Trophoblast cell (in vitro differentiated cells and primary cell): ENCODE measurements at regions not wholly inside any gene's neighbourhood (a gene's known extent, or its start where the extent isn't known, plus 50 kb on each side); places are given as distances from the start of the nearest gene placed in this dataset.
A peak's percentile ranks its signal among the peaks of the same experiment; 100 is the strongest.

Source experiments
- DNase-seq, 2 donors: peaks; one replicate each; pipeline ENCODE4 v3.0.0-alpha.2; 2016
- H2AFZ ChIP-seq: 2 replicates; pipeline ENCODE4 v1.6.1; 2013; ENCODE audit warnings: low read length, moderate library complexity, mild to moderate bottlenecking; ENCODE audit not compliant: insufficient read depth, poor library complexity
- H2AK5ac ChIP-seq: 2 replicates; pipeline ENCODE4 v1.6.1; 2013; ENCODE audit warnings: mild to moderate bottlenecking, low read length
- H2BK120ac ChIP-seq: 2 replicates; pipeline ENCODE4 v1.6.1; 2013; ENCODE audit warnings: low read length, mild to moderate bottlenecking, moderate library complexity; ENCODE audit not compliant: insufficient read depth, poor library complexity
- H2BK12ac ChIP-seq: 2 replicates; pipeline ENCODE4 v1.6.1; 2013; ENCODE audit warnings: mild to moderate bottlenecking, low read length, moderate library complexity
- H2BK5ac ChIP-seq: 2 replicates; pipeline ENCODE4 v1.6.1; 2013; ENCODE audit warnings: low read length, low read depth, moderate library complexity, mild to moderate bottlenecking; ENCODE audit not compliant: poor library complexity
- H3K14ac ChIP-seq: 2 replicates; pipeline ENCODE4 v1.6.1; 2013; ENCODE audit warnings: mild to moderate bottlenecking, low read length
- H3K18ac ChIP-seq: 2 replicates; pipeline ENCODE4 v1.6.1; 2013; ENCODE audit warnings: mild to moderate bottlenecking, low read length
- H3K23ac ChIP-seq: 2 replicates; pipeline ENCODE4 v1.6.1; 2013; ENCODE audit warnings: low read length
- H3K27ac ChIP-seq: 2 replicates; pipeline ENCODE4 v1.5.1; 2013; ENCODE audit warnings: low read depth, mild to moderate bottlenecking, inconsistent platforms, low read length, moderate library complexity
- H3K27me3 ChIP-seq: 2 replicates; pipeline ENCODE4 v1.6.1; 2013; ENCODE audit warnings: inconsistent platforms, mild to moderate bottlenecking, low read length, moderate library complexity; ENCODE audit not compliant: insufficient read depth
- H3K36me3 ChIP-seq, 2 experiments: 1 replicate in 1 of 2; 2 replicates in 1 of 2; pipeline ENCODE4 v1.6.1; 2013; ENCODE audit warnings: low read length in 2 of 2, mild to moderate bottlenecking in 2 of 2, moderate library complexity in 1 of 2; ENCODE audit not compliant: insufficient read depth in 2 of 2, control insufficient read depth in 1 of 2
- H3K4ac ChIP-seq: 2 replicates; pipeline ENCODE4 v1.6.1; 2013; ENCODE audit warnings: low read depth, mild to moderate bottlenecking, low read length, moderate library complexity
- H3K4me1 ChIP-seq, 2 experiments: 1 replicate in 1 of 2; 2 replicates in 1 of 2; pipeline ENCODE4 v1.6.1; 2013; ENCODE audit warnings: low read length in 2 of 2, mild to moderate bottlenecking in 2 of 2, moderate library complexity in 1 of 2; ENCODE audit not compliant: insufficient read depth in 2 of 2, control insufficient read depth in 1 of 2
- H3K4me2 ChIP-seq: 2 replicates; pipeline ENCODE4 v1.6.1; 2013; ENCODE audit warnings: inconsistent platforms, mild to moderate bottlenecking, low read length, moderate library complexity
- H3K4me3 ChIP-seq: 2 replicates; pipeline ENCODE4 v1.5.1; 2013; ENCODE audit warnings: mild to moderate bottlenecking, low read depth, low read length, inconsistent platforms
- H3K79me1 ChIP-seq: one replicate; pipeline ENCODE4 v1.6.1; 2013; ENCODE audit warnings: low read length
- H3K79me2 ChIP-seq: 2 replicates; pipeline ENCODE4 v1.6.1; 2013; ENCODE audit warnings: low read length, mild to moderate bottlenecking; ENCODE audit not compliant: control insufficient read depth, insufficient read depth, poor library complexity
- H3K9ac ChIP-seq: 2 replicates; pipeline ENCODE4 v1.6.1; 2013; ENCODE audit warnings: mild to moderate bottlenecking, low read length
- H3K9me3 ChIP-seq: 2 replicates; pipeline ENCODE4 v1.6.1; 2013; ENCODE audit warnings: low read depth, mild to moderate bottlenecking, control low read depth, inconsistent platforms, low read length; ENCODE audit not compliant: insufficient read depth
- H4K12ac ChIP-seq: 2 replicates; pipeline ENCODE4 v1.6.1; 2013; ENCODE audit warnings: low read depth, mild to moderate bottlenecking, low read length, moderate library complexity
- H4K8ac ChIP-seq: 2 replicates; pipeline ENCODE4 v1.6.1; 2013; ENCODE audit warnings: low read depth, mild to moderate bottlenecking, low read length, moderate library complexity
- H4K91ac ChIP-seq: one replicate; pipeline ENCODE4 v1.6.1; 2013; ENCODE audit warnings: low read depth, mild to moderate bottlenecking, low read length, moderate library complexity
- WGBS: extraction: QIAGEN DNeasy Blood & Tissue Kit; methylation state at CpG from one replicate; pipeline ENCODE4 v1.1.7; 2013; ENCODE audit warnings: missing lambda C conversion rate; ENCODE audit not compliant: insufficient read length, insufficient coverage; ENCODE audit errors: extremely low coverage; 5-methylcytosine and 5-hydroxymethylcytosine counted together

- Histone ChIP-seq H4K8ac (no peak overlapping the region), H3K14ac (no peak overlapping the region), H4K12ac (no peak overlapping the region), H3K4ac (no peak overlapping the region), H3K79me2 (no peaks in the 10 kb centered on the region), H3K9ac (no peak overlapping the region), H2AFZ (no peak overlapping the region), H3K27me3 (no peaks in the 10 kb centered on the region), H2BK120ac (no peak overlapping the region), H3K36me3 (no peaks in the 10 kb centered on the region), H2BK5ac (no peak overlapping the region), H3K27ac (no peak overlapping the region), H2AK5ac (no peak overlapping the region), H3K79me1 (no peaks in the 10 kb centered on the region), H3K9me3 (no peaks in the 10 kb centered on the region), H3K23ac (no peak overlapping the region), H4K91ac (peak overlapping the region; percentile 18), H3K4me2 (no peak overlapping the region), H2BK12ac (no peak overlapping the region), H3K4me3 (no peak overlapping the region), H3K4me1 (peaks cover 0 to 2% of the 10 kb centered on the region in 2 experiments), H3K18ac (no peak overlapping the region)
- WGBS: no CpG with 5 or more reads among the region's 5 CpGs
- no peak for DNase-seq
Observed at GRCh38 chr6:113318575-113318917, 538.6 kb upstream of the MARCKS start.

- WGBS: no CpG with 5 or more reads among the region's 2 CpGs
Observed at GRCh38 chr6:113320653-113321052, 536.5 kb upstream of the MARCKS start.

DNA sequence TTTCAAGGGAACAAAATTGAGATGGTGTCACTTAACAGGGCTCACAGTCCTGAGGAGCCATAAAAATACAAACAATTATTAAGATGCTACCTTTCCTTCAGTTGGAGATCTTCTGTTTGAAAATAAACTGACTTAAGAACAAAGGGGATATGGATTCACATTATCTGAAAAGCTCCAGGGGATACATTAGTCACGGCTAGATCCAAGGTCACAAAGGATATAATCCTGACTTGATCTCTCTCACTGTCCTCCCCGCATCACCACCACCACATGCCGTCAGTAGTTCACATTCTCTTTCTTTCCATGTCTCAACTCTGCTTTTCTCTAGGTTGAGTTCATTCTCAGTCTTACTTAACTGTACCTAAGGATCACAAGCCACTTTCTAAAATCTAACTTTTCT is 530.4 kb upstream of the MARCKS start:
- no peak overlapping the region for H4K8ac ChIP-seq
- no peak overlapping the region for H2AK5ac ChIP-seq
- H2BK12ac ChIP-seq: no peak overlapping the region
- WGBS: no CpG with 5 or more reads among the region's 3 CpGs
- no peak overlapping the region for H3K4me2 ChIP-seq
- H3K23ac ChIP-seq: no peak overlapping the region
- peak in 1 of 2 donors; percentile 24 for DNase-seq
- no peak overlapping the region for H3K18ac ChIP-seq
- H2BK120ac ChIP-seq: no peak overlapping the region
- H3K4ac ChIP-seq: no peak overlapping the region
- peaks cover 2% of the 10 kb centered on the region for H3K79me1 ChIP-seq
- no peaks in the 10 kb centered on the region for H3K79me2 ChIP-seq
- H4K12ac ChIP-seq: no peak overlapping the region
- H3K36me3 ChIP-seq: no peaks in the 10 kb centered on the region
- H2AFZ ChIP-seq: no peak overlapping the region
- H3K4me3 ChIP-seq: no peak overlapping the region
- H3K27ac ChIP-seq: no peak overlapping the region
- no peaks in the 10 kb centered on the region for H3K4me1 ChIP-seq
- no peak overlapping the region for H3K9ac ChIP-seq
- no peak overlapping the region for H4K91ac ChIP-seq
- no peaks in the 10 kb centered on the region for H3K27me3 ChIP-seq
- H3K9me3 ChIP-seq: no peaks in the 10 kb centered on the region
- H2BK5ac ChIP-seq: no peak overlapping the region
- no peak overlapping the region for H3K14ac ChIP-seq

More at GRCh38 chr6:113320653-113321052, 536.5 kb upstream of the MARCKS start:
- H4K91ac ChIP-seq: no peak overlapping the region
- no peak for DNase-seq
- H3K9me3 ChIP-seq: no peaks in the 10 kb centered on the region
- H2BK12ac ChIP-seq: no peak overlapping the region
- H3K9ac ChIP-seq: no peak overlapping the region
- H2BK5ac ChIP-seq: no peak overlapping the region
- H2AK5ac ChIP-seq: no peak overlapping the region
- H3K27me3 ChIP-seq: no peaks in the 10 kb centered on the region
- H3K4ac ChIP-seq: no peak overlapping the region
- no peaks in the 10 kb centered on the region for H3K4me1 ChIP-seq
- no peaks in the 10 kb centered on the region for H3K36me3 ChIP-seq
- H3K4me3 ChIP-seq: no peak overlapping the region
- no peak overlapping the region for H3K4me2 ChIP-seq
- H3K23ac ChIP-seq: no peak overlapping the region
- no peaks in the 10 kb centered on the region for H3K79me2 ChIP-seq
- H3K27ac ChIP-seq: no peak overlapping the region
- no peak overlapping the region for H2AFZ ChIP-seq
- H2BK120ac ChIP-seq: no peak overlapping the region
- no peak overlapping the region for H3K18ac ChIP-seq
- H4K12ac ChIP-seq: no peak overlapping the region
- H3K79me1 ChIP-seq: no peaks in the 10 kb centered on the region
- H3K14ac ChIP-seq: no peak overlapping the region
- H4K8ac ChIP-seq: no peak overlapping the region

- H3K4me3 ChIP-seq: no peak overlapping the region
- H3K4me1 ChIP-seq: no peaks in the 10 kb centered on the region
- H2AK5ac ChIP-seq: no peak overlapping the region
- DNase-seq: peak; percentile 27 to 65
- no peak overlapping the region for H3K9ac ChIP-seq
- H4K91ac ChIP-seq: no peak overlapping the region
- H3K23ac ChIP-seq: no peak overlapping the region
- no peak overlapping the region for H2AFZ ChIP-seq
- no peak overlapping the region for H2BK5ac ChIP-seq
- H2BK12ac ChIP-seq: peak overlapping the region; percentile 66
- H3K79me2 ChIP-seq: no peaks in the 10 kb centered on the region
- H3K27ac ChIP-seq: no peak overlapping the region
- no peak overlapping the region for H3K4me2 ChIP-seq
- H3K4ac ChIP-seq: no peak overlapping the region
- H3K79me1 ChIP-seq: peaks cover 2% of the 10 kb centered on the region
- no peaks in the 10 kb centered on the region for H3K36me3 ChIP-seq
- no peak overlapping the region for H4K12ac ChIP-seq
- H3K18ac ChIP-seq: no peak overlapping the region
- H3K27me3 ChIP-seq: no peaks in the 10 kb centered on the region
- no peaks in the 10 kb centered on the region for H3K9me3 ChIP-seq
- H4K8ac ChIP-seq: peak overlapping the region; percentile 48
- H2BK120ac ChIP-seq: peak overlapping the region; percentile 1
- no peak overlapping the region for H3K14ac ChIP-seq
- WGBS: no CpG with 5 or more reads among the region's 4 CpGs
Observed at GRCh38 chr6:113328886-113329381, 528.2 kb upstream of the MARCKS start.
